HG03520 (cell line): ENCODE measurements at regions not wholly inside any gene's neighbourhood (a gene's known extent, or its start where the extent isn't known, plus 50 kb on each side); places are given as distances from the start of the nearest gene placed in this dataset.
"Not testable (repeated sequence)": the region's sequence is repeated elsewhere in the genome, so short reads cannot be mapped to it uniquely, and the experiment has no call there.

Experiments used
- ATAC-seq: cut with Tn5 transposase; IDR thresholded peaks from one replicate; pipeline ENCODE4 v1.9.1; 2021; ENCODE audit warnings: mild to moderate bottlenecking, moderate library complexity; ENCODE audit not compliant: unreplicated experiment

DNA sequence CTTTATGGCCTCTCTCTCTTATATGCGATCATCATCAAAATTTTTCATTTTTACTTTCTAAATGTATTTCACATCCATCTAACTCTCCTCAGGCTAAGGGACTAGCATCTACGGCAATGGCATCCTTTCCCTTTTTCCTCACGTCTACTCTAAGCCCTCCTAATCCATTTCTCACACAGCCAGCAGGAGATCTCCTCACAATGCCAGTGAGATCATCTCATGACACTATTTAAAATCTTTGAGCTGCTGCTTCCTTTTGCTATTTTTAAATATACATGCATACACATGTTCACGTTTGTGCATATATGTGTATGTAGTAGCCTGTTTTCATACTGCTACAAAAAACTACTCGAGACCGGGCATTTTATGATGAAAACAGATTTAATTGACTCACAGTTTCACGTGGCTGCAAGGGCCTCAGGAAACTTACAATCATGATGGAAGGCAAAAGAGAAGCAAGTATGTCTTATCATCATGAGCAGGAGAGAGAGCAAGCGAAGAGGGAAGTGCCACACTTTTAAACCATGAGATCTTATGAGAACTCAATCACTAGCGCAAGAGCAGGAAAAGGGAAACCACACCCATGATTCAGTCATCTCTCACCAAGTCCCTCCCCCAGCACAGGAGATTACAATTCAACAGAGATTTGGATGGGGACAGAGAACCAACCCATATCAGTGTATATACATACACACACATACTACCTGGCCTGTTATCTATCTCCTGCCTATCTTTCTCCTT is 599.2 kb upstream of the ROBO1 start:
- no peak for ATAC-seq

DNA sequence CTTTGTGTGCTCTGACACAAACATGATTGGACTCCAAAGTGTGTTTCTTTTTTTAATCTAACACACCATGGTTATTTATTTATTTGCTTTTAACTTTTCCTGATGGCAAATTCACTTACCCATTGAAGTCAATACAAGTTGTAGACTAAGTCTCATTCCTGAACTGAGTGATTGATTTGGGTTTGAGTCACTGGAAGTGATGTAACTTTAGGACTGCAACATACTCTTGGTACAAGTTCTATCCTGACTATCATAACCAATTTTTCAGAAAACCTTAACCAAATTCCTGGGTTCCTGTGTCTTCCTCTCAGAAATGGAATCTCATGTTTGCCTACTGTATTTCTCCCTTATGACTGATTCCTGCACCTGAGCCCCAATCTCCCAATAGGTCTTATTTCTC is 590.0 kb upstream of the ROBO1 start:
- ATAC-seq, result no peak

DNA sequence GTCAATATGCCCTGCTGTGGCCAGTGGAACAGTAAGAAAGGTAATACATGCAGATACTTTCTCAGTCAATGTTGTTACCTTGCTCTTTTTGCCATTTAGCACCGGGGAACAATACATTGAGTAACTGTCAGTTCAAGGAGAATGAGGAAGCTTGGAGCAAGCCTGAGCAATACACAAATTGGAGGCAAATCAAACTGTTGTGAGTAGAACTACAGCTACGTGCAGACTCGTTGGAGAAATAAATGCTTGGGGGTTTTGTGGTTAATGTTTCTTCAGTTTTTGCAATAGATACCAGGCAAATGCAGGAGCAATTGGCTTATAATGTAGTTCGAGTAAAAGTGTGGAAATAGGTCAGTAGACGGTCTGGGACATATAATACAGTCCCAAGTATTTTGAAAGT is 587.3 kb upstream of the ROBO1 start:
- no peak for ATAC-seq

DNA sequence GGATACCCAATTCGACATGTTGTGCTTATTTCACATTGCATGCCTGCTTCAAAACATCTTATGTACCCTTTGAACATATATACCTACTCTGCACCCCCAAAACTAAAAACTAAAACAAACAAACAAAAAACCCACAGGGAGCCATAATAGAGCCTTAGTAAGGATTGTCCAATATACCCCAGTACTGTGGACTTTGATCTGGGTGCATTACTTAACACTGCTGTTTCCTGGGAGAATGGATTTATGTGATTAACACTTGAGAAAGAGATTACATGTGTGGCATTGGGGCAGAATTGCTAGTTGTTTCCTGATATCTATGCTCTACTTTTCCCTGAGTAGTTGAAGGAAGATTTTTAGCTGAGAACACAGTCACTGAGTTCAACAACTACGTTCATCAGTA is 583.4 kb upstream of the ROBO1 start:
- no peak for ATAC-seq

DNA sequence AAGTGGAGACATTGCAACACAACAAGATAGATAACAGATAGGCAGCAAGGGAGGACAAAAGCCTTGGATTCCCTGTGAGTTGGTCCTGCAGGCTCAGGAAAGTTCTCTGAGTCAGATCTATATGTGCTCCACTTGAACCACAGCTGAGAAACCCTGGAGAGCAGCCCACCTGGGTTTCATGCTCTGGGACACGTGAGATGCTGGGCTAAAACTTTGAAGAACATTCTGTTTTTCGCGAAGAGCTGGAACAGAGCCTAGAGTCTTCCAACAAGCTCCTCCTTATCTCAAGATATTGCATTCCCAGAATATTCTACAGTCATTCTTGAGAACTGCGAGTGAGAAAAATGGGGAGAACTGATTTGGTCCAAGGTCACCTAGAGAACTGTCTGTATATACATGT is 583.0 kb upstream of the ROBO1 start:
- no peak for ATAC-seq

DNA sequence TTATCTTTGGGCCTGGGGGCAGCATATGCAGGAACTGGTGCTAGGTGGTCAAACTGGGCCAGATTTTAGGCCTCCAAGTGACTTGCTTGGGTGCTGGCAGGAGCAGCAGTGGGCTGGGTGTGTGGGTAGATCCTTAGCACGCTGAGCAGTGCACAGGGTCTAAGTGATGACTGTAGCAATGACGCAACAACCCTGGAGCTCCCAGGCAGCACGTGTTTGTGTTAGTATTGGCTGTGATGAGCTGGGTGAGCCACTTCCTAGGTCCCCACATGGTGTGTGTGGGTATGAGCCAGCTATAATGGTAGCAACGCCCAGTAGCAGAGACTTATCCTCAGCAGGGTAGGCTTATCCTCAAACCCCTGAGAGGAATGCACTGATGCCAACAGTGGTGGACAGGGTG is 570.6 kb upstream of the ROBO1 start:
- no peak for ATAC-seq

DNA sequence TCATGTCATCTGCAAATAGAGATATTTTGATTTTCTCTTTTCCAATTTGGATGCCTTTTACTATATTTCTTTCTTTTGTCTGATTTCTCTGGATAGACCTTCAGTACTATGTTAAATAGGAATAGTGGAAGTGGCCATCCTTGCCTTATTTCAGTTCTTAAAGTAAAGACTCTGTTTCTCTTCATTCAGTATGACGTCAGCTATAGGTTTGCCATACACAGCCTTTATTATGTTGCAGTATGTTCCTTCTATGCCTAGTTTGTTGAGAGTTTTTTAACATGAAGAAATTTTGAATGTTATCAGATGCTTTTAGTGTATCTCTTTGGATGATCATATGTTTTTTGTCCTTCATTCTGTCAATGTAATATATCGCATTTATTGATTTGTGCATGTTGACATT is 566.7 kb upstream of the ROBO1 start:
- ATAC-seq, result no peak

DNA sequence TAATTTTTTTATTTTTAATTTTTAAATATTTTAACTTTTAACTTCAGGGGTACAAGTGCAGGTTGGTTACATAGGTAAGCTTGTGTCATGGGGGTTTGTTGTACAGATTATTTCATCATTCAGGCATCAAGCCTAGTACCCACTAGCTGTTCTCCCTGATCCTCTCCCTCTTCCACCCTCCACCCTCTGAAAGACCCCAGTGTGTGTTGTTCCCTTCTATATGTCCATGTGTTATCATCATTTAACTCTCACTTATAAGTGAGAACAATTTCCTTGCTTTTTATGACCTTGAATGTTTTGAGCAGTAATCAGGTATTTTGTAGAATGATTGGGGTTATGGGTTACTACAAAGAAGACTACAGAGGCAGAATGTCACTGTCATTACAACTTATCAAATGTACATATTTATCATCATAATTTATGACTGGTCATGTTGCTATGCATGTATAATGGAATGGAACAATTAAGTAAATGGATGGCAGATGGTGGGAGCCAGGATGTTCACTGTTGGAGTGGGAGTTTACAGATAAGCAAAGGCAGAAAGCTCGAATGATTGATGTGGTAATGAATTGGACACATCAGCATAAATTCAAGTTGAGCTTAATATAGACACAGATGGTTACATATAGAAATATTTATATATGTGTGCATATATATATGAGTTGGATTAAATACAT is 563.8 kb upstream of the ROBO1 start:
- no peak for ATAC-seq

DNA sequence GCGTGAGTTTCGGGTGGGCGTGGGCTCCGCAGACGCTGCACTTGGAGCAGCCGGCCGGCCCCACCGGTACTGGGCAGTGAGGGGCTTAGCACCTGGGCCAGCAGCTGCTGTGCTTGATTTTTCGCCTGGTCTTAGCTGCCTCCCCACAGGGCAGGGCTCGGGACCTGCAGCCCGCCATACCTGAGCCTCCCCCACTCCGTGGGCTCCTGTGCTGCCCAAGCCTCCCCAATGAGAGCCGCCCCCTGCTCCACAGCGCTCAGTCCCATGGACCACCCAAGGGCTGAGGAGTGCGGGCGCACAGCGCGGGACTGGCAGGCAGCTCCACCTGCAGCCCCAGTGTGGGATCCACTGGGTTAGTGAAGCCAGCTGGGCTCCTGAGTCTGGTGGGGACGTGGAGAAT is 546.7 kb upstream of the ROBO1 start:
- not testable (repeated sequence) for ATAC-seq

DNA sequence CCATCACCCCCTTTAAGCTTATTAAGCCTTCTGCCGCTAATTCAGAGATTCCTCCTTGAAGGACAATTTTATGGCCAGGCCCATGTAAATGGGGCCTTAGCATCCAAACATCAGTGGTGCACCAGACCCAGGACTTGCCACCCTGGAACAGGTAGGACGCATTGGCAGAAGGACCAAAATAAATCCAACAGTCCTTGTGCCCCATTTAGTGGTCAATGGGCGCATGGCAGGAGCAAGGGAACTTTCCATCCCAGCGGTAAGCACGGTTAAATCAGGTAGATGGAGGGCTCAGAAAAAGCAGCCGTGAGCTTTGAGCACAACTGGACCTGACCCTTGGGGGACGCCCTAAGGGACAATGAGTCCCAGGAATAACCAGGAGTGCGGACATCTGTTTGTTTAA is 540.8 kb upstream of the ROBO1 start:
- no peak for ATAC-seq

DNA sequence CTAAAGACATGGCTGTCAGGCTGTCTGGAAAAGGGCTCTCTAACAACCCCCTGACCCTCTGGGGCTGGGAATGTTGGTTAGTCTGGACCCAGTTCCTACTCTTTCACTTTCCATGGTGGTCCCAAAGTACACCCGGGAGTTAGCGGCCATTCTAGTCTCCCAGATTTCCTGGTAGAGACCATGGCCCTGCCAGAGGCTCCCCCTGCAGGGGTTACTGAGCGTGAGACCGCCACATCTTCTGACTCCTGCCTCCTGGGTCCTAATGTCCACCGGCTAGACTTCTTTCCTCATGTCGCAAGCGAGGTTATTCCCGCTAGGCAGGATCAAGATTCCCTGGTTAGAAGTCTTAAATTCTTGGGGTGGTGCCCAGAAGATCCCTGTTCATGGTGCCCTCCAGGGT is 540.0 kb upstream of the ROBO1 start:
- no peak for ATAC-seq

DNA sequence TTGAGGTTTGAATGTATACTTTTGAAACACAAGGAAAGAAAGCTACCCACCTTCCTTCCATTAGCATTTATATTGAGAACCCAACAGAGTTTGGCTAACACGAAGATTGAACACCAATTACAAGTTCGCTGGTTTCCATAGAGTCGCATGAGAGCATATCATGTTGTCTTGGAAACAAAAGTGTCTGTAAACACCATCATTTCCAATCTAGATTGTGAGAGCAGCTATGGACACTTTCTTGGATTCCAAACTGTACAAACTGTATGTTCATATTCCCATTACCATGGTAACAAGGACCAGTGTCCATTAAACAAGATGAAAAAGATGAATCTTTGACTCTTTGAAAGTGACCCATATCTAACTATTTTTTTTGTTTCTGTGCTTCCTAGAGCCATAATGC is 529.9 kb upstream of the ROBO1 start:
- ATAC-seq, result no peak

DNA sequence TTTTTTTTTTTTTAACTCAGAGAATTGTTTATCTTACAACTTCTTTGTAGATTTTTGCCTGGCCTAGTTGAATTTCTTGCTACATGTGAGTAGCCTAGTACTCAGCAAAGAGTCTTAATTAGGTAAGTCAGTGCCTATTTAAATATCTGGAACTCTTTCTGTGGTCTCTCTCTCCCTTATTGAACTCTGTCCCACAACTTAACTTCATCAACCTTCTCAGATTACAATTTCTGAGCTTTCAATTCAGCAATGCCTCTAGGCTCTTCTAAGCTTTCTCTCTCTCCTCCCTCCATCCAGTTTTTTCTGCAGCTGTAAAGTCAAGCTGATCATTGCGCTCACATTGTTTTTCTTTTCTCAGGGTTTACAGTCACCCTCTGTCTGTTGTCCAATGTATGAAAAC is 517.6 kb upstream of the ROBO1 start:
- ATAC-seq, result no peak

DNA sequence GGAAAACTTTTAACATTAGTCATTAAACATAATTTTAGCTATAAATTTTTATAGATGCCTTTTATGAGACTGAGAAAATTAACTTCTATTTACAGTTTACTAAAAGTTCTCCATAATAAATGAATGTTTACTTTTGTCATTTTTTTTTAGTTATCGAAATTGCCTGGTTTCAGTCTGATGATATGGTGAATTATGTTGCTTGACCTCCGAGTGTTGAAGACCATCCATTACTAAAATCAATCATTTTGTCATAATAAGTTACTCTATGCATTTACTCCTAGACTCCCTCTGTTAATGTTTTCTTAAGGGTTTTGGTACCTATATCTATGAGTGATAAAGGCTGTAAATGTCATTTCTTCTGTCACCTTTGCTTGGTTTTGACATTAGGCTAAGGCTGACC is 516.0 kb upstream of the ROBO1 start:
- no peak for ATAC-seq

DNA sequence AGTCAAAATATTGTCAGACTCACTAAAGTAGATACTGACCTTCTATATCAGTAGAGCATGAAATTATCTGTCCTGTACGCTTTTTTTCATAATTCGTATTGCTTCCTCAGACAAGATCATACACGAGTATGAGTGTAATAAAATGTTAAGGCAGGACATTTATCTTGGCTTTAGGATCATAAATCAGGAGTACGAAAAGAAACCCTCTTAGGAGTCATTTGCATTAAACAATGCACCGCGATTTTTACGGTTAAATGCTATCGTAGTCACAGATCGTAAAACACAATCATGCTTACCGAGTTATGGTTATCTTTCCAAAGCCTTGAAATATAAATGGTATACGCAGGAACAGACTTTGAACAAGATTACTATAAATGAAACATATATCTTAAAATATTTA is 510.3 kb upstream of the ROBO1 start:
- no peak for ATAC-seq

DNA sequence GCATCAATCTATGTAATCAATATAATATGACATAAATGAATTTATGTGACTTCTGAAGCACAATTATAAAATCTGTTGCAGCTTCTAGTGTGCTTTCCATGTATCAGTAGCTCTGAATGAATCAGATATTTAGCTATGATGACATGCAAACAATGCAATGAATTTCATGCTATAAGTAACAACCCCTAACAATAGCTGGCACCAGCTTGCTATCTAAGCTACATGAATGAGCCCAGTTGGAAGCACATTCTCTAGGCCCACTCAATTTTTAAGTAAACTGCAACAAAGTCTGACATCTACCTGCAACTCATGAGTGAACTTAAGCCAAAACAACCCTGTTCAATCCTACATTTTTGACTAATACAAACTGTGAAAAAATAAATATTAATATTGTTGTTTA is 507.3 kb upstream of the ROBO1 start:
- no peak for ATAC-seq

DNA sequence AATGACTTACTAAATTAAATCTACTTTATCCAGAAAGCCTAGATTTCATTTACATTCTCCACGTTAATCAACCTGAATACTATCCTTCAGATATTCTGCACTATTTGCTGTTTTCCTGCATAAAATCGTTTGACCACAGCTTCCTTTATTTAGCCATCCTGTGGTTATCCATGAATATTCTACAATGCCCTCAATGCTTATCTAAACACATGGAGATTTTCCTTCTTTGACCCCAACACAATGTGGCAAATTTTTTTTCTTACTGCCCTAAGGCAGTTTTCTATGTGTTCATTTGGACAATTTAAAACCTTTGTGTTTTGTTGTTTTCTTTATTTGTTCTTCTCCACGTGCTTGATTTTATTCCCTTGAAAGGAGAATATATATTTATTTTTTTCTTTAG is 495.5 kb upstream of the ROBO1 start:
- no peak for ATAC-seq

DNA sequence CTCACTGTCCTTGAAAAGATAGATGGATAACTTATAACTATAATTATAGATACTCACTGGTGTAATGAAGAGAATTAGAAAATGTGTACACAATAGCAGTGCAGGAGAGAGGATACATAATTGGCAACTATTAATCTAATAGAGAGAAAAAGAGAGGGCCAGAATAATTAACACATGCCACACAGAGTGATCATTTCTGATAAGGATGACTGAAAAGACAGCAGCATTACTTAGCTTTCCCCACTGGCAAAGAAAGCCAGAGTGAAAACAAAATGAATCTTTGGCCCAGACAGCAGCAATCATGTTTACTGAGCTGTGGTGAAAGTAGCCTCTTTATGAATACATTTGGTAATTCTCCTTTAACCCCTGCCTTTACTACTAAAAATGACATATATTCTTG is 493.3 kb upstream of the ROBO1 start:
- ATAC-seq, result no peak

DNA sequence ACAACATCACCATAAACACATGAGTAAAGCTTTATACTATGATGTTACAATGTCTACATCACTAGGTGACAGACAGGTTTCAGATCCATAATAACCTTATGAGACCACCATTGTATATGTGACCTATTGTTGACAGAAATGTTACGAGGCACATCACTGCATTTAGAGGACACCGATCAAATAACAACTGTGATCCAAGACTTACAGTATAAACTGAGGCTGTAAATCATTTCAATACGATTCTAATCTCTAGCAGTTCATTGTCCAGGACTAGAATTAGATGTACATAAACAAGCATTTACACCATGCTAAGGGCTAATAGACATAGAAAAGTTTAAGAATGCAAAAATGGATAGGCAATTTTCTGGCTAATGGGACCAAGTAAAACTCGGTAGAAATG is 491.9 kb upstream of the ROBO1 start:
- no peak for ATAC-seq

DNA sequence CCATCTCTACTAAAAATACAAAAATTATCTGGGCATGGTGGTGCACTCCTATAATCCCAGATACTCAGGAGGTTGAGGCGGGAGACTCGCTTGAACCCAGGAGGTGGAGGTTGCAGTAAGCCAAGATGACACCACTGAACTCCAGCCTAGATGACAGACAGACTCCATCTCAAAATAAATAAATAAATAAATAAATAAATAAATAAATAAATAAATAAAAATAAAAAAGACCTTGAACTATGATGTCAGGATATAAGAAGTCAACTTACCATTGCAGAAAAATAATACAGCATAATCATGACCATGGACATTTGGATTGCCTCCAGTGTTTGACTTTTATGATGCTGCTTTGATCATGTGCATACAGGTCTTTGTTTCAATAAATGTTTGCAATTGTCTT is 484.3 kb upstream of the ROBO1 start:
- no peak for ATAC-seq

DNA sequence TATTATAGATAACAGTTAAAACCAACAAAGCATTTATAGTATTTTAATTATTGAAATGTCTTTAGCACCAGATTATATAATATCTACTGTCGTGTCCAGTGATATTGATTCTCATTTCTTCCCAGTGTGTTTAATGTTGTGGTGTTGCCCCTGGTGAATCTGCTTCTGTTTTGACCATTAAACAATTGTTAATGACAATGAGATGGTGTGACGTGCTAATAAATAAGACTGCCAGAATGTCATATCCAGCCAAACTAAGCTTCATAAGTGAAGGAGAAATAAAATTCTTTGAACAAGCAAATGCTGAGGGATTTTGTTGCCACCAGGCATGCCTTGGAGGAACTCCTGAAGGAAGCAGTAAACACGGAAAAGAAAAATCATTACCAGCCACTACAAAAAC is 480.0 kb upstream of the ROBO1 start:
- no peak for ATAC-seq

DNA sequence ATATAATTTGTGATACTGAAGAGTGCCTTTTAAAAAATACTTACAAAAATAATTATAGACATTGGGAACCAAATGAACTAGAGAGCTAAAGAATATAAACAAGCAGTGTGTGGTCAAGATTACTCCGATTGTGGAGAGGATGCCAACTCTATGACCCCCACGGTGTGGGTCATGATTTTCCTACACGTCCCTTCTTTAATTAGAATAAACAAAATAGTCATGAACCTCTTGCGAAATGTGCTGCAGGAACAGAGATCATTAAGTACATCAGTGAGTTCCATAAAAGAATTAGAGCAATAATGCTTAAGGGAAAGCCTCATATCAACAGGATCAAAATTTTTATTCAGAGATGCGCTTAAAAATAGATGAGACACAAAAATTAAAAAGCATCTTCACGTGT is 476.6 kb upstream of the ROBO1 start:
- ATAC-seq, result no peak

DNA sequence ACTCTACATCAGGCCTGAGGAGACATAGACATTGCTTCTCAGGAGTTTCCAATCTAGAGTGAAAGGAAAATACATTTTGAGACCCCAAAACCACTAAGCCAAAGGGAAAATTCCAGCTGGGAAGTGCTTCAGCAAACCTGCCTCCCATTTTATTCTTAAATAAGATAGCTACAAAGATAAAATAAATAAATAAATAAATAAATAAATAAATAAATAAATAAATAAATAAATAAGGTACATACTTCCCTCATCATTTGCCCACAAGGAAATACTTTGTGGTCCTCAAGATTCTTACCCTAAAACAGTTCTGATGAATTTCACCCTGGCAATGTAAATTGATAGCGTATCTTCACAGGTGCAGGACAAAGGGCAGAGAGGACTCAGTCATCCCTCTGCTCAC is 474.0 kb upstream of the ROBO1 start:
- no peak for ATAC-seq
